ENCODE measurements at regions not wholly inside any gene's neighbourhood (a gene's known extent, or its start where the extent isn't known, plus 50 kb on each side); places are given as distances from the start of the nearest gene placed in this dataset.
"Not testable (repeated sequence)": the region's sequence is repeated elsewhere in the genome, so short reads cannot be mapped to it uniquely, and the experiment has no call there.

- no peak for DNase-seq (ENCODE audit: low spot score)
- ATAC-seq = no peak
These were observed 134.8 kb upstream of the SLC4A4 start for GRCh38 chr4:71204056-71204455.

GRCh38 chr4:71206763-71207162 is 132.1 kb upstream of the SLC4A4 start:
- DNase-seq (ENCODE audit: low spot score) (no peak), ATAC-seq (no peak)

GRCh38 chr4:71209161-71209560 is 129.7 kb upstream of the SLC4A4 start:
- ATAC-seq (peak; percentile 64), DNase-seq (ENCODE audit: low spot score) (no peak)

- ATAC-seq = no peak
These were observed 128.0 kb upstream of the SLC4A4 start for GRCh38 chr4:71210823-71211222.

GRCh38 chr4:71211748-71212147 is 127.1 kb upstream of the SLC4A4 start:
- peak; percentile 53 for ATAC-seq

More at GRCh38 chr4:71210823-71211222, 128.0 kb upstream of the SLC4A4 start:
- DNase-seq (ENCODE audit: low spot score) = no peak

GRCh38 chr4:71212216-71212615 is 126.6 kb upstream of the SLC4A4 start:
- DNase-seq (ENCODE audit: low spot score) = no peak
- no peak for ATAC-seq

More at GRCh38 chr4:71211748-71212147, 127.1 kb upstream of the SLC4A4 start:
- DNase-seq (ENCODE audit: low spot score) = no peak

GRCh38 chr4:71214578-71214977 is 124.2 kb upstream of the SLC4A4 start:
- ATAC-seq (peak; percentile 19), DNase-seq (ENCODE audit: low spot score) (no peak)

GRCh38 chr4:71216316-71216959 is 122.4 kb upstream of the SLC4A4 start:
- peak; percentile 81 for DNase-seq (ENCODE audit: low spot score)
- ATAC-seq = peak; percentile 72

GRCh38 chr4:71217688-71218087 is 121.1 kb upstream of the SLC4A4 start:
- ATAC-seq = no peak
- DNase-seq (ENCODE audit: low spot score) = no peak

GRCh38 chr4:71220848-71221247 is 118.0 kb upstream of the SLC4A4 start:
- DNase-seq (ENCODE audit: low spot score); ATAC-seq: not testable (repeated sequence)

GRCh38 chr4:71221510-71222466 is 117.0 kb upstream of the SLC4A4 start:
- DNase-seq (ENCODE audit: low spot score) (no peak), ATAC-seq (no peak)

GRCh38 chr4:71222661-71223060 is 116.2 kb upstream of the SLC4A4 start:
- ATAC-seq (no peak), DNase-seq (ENCODE audit: low spot score) (no peak)

GRCh38 chr4:71229477-71230270 is 109.1 kb upstream of the SLC4A4 start:
- peak; percentile 60 for ATAC-seq
- DNase-seq (ENCODE audit: low spot score) = peak; percentile 80

GRCh38 chr4:71230271-71231128 is 108.3 kb upstream of the SLC4A4 start:
- DNase-seq (ENCODE audit: low spot score) = peak; percentile 76
- ATAC-seq = peak; percentile 48

- ATAC-seq = peak; percentile 79
- DNase-seq (ENCODE audit: low spot score) = peak; percentile 97
These were observed 107.4 kb upstream of the SLC4A4 start for GRCh38 chr4:71231129-71232055.

- ATAC-seq = no peak
These were observed 106.8 kb upstream of the SLC4A4 start for GRCh38 chr4:71232056-71232430.

GRCh38 chr4:71232846-71233245 is 106.0 kb upstream of the SLC4A4 start:
- DNase-seq (ENCODE audit: low spot score) (no peak), ATAC-seq (no peak)

More at GRCh38 chr4:71232056-71232430, 106.8 kb upstream of the SLC4A4 start:
- DNase-seq (ENCODE audit: low spot score) = no peak

- no peak for ATAC-seq
- DNase-seq (ENCODE audit: low spot score) = no peak
These were observed 103.3 kb upstream of the SLC4A4 start for GRCh38 chr4:71235311-71236201.
